ENCODE measurements at regions not wholly inside any gene's neighbourhood (a gene's known extent, or its start where the extent isn't known, plus 50 kb on each side); places are given as distances from the start of the nearest gene placed in this dataset.

DNA sequence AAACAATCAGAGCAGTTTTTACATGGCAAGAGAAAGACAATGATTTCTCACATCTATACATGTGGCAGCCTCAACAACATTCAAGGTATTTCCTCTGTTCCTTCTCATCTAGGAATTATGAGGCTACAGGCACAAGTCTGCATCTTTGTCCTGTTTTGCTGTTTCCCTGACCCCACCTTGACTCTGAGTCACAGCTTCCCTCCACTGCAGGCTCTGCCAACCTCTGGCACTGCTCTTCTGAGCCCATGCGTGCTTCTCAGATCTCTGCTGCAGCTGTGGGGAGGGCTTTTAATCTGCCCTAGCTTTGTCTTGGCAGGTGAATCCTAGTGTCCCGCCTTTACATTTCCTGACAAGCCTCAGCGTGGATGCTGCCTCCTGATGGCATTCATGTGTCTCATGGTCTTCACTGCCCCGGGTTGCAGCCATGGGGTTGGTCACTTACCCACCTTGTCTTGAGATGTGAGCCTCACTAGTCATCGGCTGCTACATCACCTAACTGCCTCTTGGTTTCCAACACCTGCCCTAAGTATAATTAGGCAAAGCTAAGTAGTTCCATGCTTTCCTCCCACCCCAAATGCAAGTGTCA lies 578.5 kb downstream of the TBC1D22A start:
- TF ChIP-seq, protein P1, sequence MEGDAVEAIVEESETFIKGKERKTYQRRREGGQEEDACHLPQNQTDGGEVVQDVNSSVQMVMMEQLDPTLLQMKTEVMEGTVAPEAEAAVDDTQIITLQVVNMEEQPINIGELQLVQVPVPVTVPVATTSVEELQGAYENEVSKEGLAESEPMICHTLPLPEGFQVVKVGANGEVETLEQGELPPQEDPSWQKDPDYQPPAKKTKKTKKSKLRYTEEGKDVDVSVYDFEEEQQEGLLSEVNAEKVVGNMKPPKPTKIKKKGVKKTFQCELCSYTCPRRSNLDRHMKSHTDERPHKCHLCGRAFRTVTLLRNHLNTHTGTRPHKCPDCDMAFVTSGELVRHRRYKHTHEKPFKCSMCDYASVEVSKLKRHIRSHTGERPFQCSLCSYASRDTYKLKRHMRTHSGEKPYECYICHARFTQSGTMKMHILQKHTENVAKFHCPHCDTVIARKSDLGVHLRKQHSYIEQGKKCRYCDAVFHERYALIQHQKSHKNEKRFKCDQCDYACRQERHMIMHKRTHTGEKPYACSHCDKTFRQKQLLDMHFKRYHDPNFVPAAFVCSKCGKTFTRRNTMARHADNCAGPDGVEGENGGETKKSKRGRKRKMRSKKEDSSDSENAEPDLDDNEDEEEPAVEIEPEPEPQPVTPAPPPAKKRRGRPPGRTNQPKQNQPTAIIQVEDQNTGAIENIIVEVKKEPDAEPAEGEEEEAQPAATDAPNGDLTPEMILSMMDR (IDR thresholded peaks at IDR 0.05) = no peak
- no peak for TF ChIP-seq ZFX (IDR thresholded peaks at IDR 0.05; ENCODE audit: borderline replicate concordance)
